NCI-H774 (cell line): ENCODE measurements at regions not wholly inside any gene's neighbourhood (a gene's known extent, or its start where the extent isn't known, plus 50 kb on each side); places are given as distances from the start of the nearest gene placed in this dataset.
A peak's percentile ranks its signal among the peaks of the same experiment; 100 is the strongest.

ENCODE experiments used
- DNase-seq: peaks from one replicate; lab custom pipeline; 2025; lab: John Stamatoyannopoulos, UW

GRCh38 chr1:208513799-208514198, 269.6 kb upstream of the PLXNA2 start:
- no peak for DNase-seq

- no peak for DNase-seq
Measured at GRCh38 chr1:208515129-208515528, 270.9 kb upstream of the PLXNA2 start.

- DNase-seq = no peak
Measured at GRCh38 chr1:208516780-208517179, 272.6 kb upstream of the PLXNA2 start.

GRCh38 chr1:208520438-208521099, 276.4 kb upstream of the PLXNA2 start:
- DNase-seq = no peak

GRCh38 chr1:208521534-208521933, 277.4 kb upstream of the PLXNA2 start:
- no peak for DNase-seq

DNA sequence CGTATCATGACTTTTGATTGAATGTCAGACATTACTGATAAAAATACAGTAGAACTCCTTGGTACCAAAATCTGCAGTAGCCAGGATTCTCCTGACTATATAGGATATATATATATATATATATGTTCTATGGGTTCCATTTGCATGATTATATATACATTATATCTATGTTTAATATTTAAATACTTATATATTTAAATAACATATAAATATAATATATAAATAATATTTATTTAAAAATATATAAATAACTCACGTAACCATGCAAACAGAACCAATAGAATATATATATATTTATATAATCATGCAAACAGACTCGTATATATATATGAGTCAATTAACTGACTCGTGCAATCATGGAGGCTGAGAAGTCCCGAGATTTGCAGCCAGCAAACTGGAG, 278.8 kb upstream of the PLXNA2 start:
- no peak for DNase-seq

GRCh38 chr1:208524376-208524775, 280.2 kb upstream of the PLXNA2 start:
- no peak for DNase-seq

DNA sequence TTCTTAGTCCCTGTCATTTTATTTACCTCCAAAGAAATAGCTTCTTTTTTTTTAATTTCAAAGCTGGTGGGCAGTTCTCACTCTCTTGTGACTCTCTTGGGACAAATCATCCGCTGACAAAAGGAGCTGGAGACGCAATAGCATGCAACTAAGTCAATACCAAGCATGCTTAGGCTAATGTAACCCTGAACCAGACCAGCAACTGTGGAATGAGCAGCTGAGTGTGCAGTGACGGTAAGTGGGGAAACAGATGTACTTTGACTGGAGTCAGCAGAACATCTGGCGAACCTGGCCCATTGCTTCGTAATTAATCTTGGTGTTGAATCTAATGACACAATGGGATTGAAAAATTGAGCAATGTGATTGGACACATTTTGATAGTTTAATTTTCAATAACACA, 280.7 kb upstream of the PLXNA2 start:
- no peak for DNase-seq

- no peak for DNase-seq
Measured at GRCh38 chr1:208525417-208525816, 281.2 kb upstream of the PLXNA2 start.

GRCh38 chr1:208526613-208527125, 282.5 kb upstream of the PLXNA2 start:
- no peak for DNase-seq

- no peak for DNase-seq
Measured at GRCh38 chr1:208527156-208527555, 283.0 kb upstream of the PLXNA2 start.

- no peak for DNase-seq
Measured at GRCh38 chr1:208528578-208529240, 284.5 kb upstream of the PLXNA2 start.

DNA sequence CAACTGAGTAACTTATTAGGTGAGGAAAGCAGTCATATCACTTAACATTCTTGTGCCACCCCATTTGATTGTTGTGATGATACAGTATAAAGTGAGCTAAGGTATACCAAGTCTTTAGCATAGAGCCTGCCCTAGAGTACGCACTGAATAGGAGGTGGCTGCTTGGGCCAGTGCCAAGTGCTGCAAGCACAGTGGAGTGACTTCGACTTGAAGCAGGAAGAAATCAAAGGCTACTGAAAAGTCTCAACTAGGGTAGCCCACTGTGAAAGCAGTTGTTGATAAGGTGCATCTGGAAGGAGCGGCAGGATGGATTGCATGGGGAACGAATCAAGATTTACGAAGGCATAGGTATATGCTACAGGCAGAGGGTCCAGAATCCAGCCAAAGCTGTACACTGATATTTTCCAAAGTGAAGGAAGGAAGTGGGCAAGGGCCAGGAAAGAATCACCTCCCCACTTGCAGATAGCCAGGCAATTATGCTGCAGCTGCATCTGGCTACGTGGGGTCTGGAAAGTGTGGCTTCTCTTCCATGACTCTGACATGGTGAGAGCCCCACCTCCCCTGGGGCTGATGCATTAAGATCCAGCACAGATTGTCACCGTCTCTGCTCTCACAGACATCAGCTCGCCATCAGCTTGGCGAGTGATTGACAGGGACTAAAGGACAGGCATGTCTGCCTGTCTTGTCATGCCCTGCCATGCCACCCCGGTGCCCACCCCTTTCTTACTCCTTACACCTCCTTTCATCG, 287.0 kb upstream of the PLXNA2 start:
- no peak for DNase-seq

DNA sequence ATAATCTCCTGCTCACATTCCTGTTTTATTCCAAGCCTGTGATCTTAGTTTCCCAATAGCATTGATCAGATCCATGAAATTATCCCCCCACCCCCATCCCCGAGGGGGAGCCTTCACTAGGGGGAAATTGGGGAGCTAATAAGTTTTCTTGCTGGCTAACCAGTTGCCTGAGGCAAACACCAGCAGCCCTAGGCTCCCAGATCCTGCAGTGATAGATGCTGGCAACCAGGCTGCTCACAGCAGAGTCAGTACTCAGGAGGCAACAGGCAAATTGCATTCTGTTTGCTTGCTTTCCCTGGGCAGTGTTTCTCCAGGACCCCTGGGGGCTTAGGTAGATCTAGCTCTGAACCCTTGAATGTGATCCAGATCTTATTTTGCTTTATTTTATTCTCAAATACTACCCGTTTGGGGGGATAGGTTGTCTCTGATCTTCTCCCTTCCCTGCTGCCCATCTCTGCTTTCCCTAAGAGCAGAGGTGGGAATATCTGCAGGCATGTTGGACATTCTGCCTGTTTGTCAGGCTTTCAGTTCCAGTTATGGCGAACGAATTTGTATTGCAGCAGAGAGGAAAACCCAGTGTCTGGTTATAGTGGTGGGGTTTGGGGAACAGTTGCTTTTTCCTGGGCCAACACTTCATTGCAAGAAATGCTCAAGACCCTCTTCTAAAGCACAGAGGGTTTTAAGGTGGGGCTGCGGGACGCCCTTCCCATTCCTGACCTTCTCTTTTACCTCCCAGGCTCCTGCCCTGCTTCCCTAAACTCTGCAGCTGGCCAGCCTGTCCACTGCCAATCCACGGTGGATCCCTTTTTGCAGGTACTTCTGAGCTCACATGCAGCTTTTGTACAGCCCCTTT, 289.8 kb upstream of the PLXNA2 start:
- DNase-seq = no peak

DNA sequence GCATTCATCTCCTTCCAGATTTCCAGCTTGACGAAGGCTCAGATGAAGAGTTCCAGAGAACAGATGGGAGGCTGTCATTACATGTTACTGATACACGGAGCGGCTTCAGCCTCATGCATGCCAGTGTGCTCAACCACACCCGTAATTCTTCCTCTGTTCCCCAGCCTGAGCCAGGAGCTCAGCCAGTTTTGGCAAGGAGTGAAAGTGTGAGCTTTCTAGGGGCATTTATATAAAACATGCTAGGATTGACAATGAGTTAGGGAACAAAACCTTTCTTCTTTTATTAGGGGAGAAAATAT, 290.4 kb upstream of the PLXNA2 start:
- no peak for DNase-seq

- DNase-seq = no peak
Measured at GRCh38 chr1:208534979-208535378, 290.8 kb upstream of the PLXNA2 start.

- no peak for DNase-seq
Measured at GRCh38 chr1:208535511-208535910, 291.3 kb upstream of the PLXNA2 start.

- DNase-seq = no peak
Measured at GRCh38 chr1:208536212-208536611, 292.0 kb upstream of the PLXNA2 start.

- DNase-seq = no peak
Measured at GRCh38 chr1:208537198-208537597, 293.0 kb upstream of the PLXNA2 start.

DNA sequence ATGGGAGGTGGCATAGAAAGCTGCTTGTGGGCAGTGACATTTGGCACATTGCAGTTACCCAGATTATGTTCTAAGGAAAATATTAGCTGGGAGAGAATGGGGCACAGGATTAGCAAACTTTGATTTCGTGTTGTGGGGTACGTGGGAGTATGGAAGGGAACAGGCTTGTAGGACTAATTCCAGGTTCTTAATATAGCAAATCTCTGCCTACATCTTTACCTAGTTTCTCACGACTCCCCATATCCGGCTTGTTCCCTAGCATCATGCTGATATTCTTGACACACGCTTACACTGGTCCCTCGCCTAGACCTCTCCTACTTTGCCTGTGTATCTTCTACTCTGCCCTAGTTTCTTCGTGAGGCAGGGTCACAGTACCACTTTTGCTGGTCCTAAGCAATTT, 293.9 kb upstream of the PLXNA2 start:
- no peak for DNase-seq

GRCh38 chr1:208538587-208538986, 294.4 kb upstream of the PLXNA2 start:
- peak; percentile 51 for DNase-seq

DNA sequence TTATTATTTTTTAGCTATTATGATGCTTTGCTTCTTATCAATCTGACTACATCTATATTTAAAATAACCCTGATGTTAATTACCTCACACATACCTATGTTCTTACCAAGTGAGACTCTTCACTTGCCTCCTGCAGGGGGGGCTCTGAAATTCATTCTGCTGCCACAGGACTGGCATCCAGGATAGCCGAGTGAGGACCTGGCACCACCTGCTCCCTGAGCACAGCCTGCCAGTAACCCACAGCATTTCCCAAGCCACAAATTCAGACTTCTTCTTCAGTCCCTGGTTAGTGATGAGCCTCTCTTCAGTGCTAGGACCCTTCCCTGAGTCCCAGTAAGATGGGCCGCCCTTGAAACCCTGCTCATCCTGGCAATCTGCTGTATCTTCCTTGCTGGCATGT, 296.5 kb upstream of the PLXNA2 start:
- no peak for DNase-seq
